Cardiac fibroblast (primary cell): ENCODE measurements at regions not wholly inside any gene's neighbourhood (a gene's known extent, or its start where the extent isn't known, plus 50 kb on each side); places are given as distances from the start of the nearest gene placed in this dataset.

ENCODE experiments used
- DNase-seq, 2 donors: peaks; one replicate each; pipeline versions ENCODE4 v3.0.0 to v3.0.0-alpha.2; 2010; ENCODE audit warnings: low read depth in 2 of 2
- H3K4me3 ChIP-seq, 2 donors: replicated peaks in 1 of 2; 1 replicate in 1 of 2; 2 replicates in 1 of 2; pipeline ENCODE4 v1.5.1; 2011; ENCODE audit warnings: low read depth in 2 of 2, low read length in 2 of 2, mild to moderate bottlenecking in 2 of 2, moderate library complexity in 1 of 2
- CTCF ChIP-seq: IDR thresholded peaks from one replicate; pipeline ENCODE4 v1.5.1; 2011; ENCODE audit warnings: low read depth, mild to moderate bottlenecking, low read length, inconsistent platforms

DNA sequence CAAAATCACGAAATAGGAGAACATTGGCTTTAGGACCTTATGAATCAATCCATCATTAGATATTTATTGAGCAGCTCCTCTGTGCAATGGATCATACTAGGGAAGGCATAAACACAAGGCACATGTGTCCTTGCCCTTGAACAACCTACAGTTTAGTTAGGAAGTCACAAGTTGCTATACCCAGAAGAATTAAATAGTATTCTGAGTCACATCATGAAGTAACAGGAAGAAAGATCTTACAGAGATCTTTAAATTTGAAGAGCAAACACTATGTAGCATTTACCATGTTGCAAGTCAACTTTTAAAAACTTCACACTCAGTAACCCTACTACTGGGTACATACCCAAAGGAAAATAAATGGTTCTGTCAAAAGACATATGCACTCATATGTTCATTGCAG is 355.2 kb upstream of the SLC14A2 start:
- no peak for TF ChIP-seq CTCF
- no peak overlapping the region for H3K4me3 ChIP-seq
- DNase-seq = no peak

DNA sequence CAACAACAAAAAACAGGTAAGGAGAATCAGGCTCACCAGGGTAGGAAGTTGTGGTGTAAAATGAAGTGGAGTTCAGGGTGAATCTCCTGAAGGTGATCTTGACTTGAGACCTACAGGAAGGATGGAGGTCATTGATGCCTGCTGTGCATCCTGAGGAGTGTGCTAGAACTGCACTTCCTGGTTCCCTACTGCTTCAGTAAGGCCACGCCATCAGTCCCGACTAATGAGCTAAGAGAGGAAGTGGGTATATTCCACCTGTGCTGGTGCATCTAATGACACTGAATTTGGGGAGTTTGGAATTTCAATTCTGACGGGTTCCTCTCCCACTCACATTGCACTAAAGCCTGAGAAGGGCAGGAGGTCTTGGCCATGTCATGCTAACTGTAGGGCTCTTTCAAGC is 349.3 kb upstream of the SLC14A2 start:
- DNase-seq = no peak
- TF ChIP-seq CTCF = no peak
- no peak overlapping the region for H3K4me3 ChIP-seq

GRCh38 chr18:45267622-45268021 is 347.7 kb upstream of the SLC14A2 start:
- no peak for DNase-seq
- no peak for TF ChIP-seq CTCF
- no peak overlapping the region for H3K4me3 ChIP-seq

DNA sequence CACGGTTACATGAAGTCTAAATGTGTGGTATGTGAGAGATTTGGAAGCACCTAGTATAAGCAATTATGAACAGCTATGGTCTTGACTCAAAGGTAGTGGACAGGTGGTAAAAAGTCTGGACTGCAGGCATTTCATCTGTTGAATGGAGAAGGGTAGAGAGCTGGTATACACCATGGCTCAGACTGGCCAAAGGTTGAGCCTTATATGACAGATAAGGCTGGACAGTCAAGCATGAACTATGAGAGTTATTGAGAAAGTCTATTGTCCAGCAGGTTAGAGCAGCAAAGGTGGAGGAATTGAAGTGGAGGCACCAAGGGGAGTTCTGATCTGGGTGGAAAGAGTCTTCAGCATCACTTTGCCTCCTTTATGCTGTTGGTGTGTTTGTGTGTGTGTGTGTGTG is 346.7 kb upstream of the SLC14A2 start:
- no peak for TF ChIP-seq CTCF
- DNase-seq = no peak

DNA sequence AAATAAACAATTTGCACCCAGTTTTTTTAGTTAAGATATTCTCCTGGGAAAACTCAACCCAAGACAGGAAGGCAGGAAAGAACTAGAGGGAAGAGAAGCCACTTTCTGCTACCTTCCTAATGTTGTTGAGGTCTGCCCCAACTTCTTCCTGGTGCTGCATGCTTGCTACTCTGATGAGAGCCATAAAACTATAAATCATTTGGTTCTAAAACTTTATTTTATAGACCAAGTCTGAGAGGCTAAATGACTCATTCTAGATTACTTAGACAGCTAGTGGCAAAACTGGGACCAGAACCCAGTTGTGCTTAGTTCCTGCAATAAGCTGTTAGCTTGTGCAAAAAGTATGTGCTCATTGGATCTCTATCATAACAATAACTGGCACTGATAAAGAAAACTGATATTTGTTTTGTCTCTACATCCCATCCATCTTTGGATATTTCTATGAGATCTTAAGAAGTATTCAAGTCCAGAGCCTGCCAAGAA is 344.9 kb upstream of the SLC14A2 start:
- DNase-seq = no peak
- TF ChIP-seq CTCF = no peak
- H3K4me3 ChIP-seq = no peak overlapping the region

More for the DNA sequence above, 346.7 kb upstream of the SLC14A2 start:
- no peak overlapping the region for H3K4me3 ChIP-seq

- no peak overlapping the region for H3K4me3 ChIP-seq
- no peak for DNase-seq
- TF ChIP-seq CTCF = no peak
Observed at GRCh38 chr18:45274026-45274425, 341.2 kb upstream of the SLC14A2 start.
